ENCODE measurements at regions not wholly inside any gene's neighbourhood (a gene's known extent, or its start where the extent isn't known, plus 50 kb on each side); places are given as distances from the start of the nearest gene placed in this dataset.

- TF ChIP-seq NCOA1 (CRISPR knock-in tag; IDR thresholded peaks at IDR 0.05) (no peak), PHF5A (CRISPR knock-in tag; IDR thresholded peaks at IDR 0.05; ENCODE audit: low read depth, unreplicated experiment) (no peak), NR2F2 (IDR thresholded peaks at IDR 0.05; ENCODE audit: borderline replicate concordance, low read depth) (no peak), MTF1 (CRISPR knock-in tag; IDR thresholded peaks at IDR 0.05) (no peak), ZNF33A (CRISPR knock-in tag; IDR thresholded peaks at IDR 0.05; ENCODE audit: borderline replicate concordance) (no peak), POLR2AphosphoS5 (IDR thresholded peaks at IDR 0.05; ENCODE audit: low read depth, low read length) (no peak), BCL6 (CRISPR knock-in tag; IDR thresholded peaks at IDR 0.05) (no peak), TAF1 (CRISPR knock-in tag; IDR thresholded peaks at IDR 0.05) (no peak), HBP1 (CRISPR knock-in tag; IDR thresholded peaks at IDR 0.05; ENCODE audit: low read depth) (no peak), EZH2 (conservative IDR thresholded peaks at IDR 0.05; ENCODE audit: low read depth, low read length) (no peak), MAX (IDR thresholded peaks at IDR 0.05) (no peak), ZNF772 (CRISPR knock-in tag; IDR thresholded peaks at IDR 0.05) (no peak)
Observed at GRCh38 chr2:129748653-129749052, 230.8 kb upstream of the RAB6C start.
